Immature natural killer cell (primary cell): ENCODE measurements at regions not wholly inside any gene's neighbourhood (a gene's known extent, or its start where the extent isn't known, plus 50 kb on each side); places are given as distances from the start of the nearest gene placed in this dataset.
"Not testable (repeated sequence)": the region's sequence is repeated elsewhere in the genome, so short reads cannot be mapped to it uniquely, and the experiment has no call there.

Experiments used
- DNase-seq, 3 donors: peaks; one replicate each; pipeline ENCODE4 v3.0.0; 2022; ENCODE audit warnings: mixed read lengths in 1 of 3
- H3K27ac Mint-ChIP-seq, 6 donors: one replicate each; pipeline ENCODE4 v1.8.0; 2020; ENCODE audit warnings: mixed read lengths in 6 of 6, mild to moderate bottlenecking in 5 of 6, inconsistent platforms in 4 of 6, moderate library complexity in 3 of 6
- H3K27me3 Mint-ChIP-seq, 3 donors: one replicate each; pipeline ENCODE4 v1.8.0; 2020 to 2021; ENCODE audit warnings: low read depth in 3 of 3, mild to moderate bottlenecking in 3 of 3, mixed read lengths in 3 of 3, moderate library complexity in 3 of 3, inconsistent platforms in 1 of 3
- H3K36me3 Mint-ChIP-seq, 3 donors: one replicate each; pipeline ENCODE4 v1.8.0; 2020; ENCODE audit warnings: mixed read lengths in 3 of 3, inconsistent platforms in 2 of 3, mild to moderate bottlenecking in 2 of 3
- H3K4me1 Mint-ChIP-seq, 2 donors: one replicate each; pipeline ENCODE4 v1.8.0; 2020; ENCODE audit warnings: inconsistent platforms in 2 of 2, mild to moderate bottlenecking in 2 of 2, mixed read lengths in 2 of 2, moderate library complexity in 1 of 2
- H3K4me3 Mint-ChIP-seq, 5 donors: one replicate each; pipeline ENCODE4 v1.8.0; 2020; ENCODE audit warnings: mild to moderate bottlenecking in 5 of 5, mixed read lengths in 5 of 5, inconsistent platforms in 3 of 5, moderate library complexity in 3 of 5
- H3K9me3 Mint-ChIP-seq, 6 donors: one replicate each; pipeline ENCODE4 v1.8.0; 2020; ENCODE audit warnings: mild to moderate bottlenecking in 6 of 6, mixed read lengths in 6 of 6, inconsistent platforms in 4 of 6, moderate library complexity in 3 of 6

DNA sequence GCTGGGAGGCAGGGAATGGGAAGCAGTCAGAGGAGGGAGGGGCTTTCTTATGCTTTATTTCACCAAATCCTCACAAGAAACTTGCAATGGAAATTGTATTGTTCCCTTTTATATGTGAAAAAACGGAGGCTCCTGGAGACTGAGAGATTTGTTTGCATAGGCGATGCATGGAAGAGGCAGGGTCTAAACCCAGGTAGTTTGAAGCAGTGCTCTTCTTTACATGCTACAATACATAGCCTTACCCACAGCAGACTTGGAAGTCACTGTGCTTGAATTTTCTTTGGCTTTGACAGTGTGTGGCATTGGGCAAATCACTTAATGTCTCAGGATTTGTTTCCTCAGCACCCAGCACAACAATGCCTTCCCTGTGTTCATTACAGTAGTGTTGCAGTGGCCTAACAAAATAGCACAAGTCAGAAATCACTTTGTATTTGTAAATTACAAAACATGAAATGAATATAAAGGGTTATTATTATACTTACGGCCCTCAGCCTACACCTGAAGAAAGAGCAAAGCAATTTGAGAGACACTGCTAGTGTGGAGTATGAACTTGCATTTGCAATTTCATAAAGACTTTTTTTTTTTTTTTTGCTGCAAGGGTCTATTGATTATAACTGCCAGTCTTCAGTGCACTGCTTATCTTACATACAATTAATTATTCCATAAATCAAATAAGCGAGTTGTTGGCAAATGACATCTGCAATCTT, 646.4 kb upstream of the KCNMB2 start:
- Mint-ChIP-seq H3K9me3 (no peaks in the 10 kb centered on the region), H3K4me3 (no peak overlapping the region), H3K27ac (no peak overlapping the region), H3K27me3 (peaks cover 0 to 3% (median 2%) of the 10 kb centered on the region in 3 donors), H3K4me1 (no peaks in the 10 kb centered on the region), H3K36me3 (no peaks in the 10 kb centered on the region)
- no peak for DNase-seq

DNA sequence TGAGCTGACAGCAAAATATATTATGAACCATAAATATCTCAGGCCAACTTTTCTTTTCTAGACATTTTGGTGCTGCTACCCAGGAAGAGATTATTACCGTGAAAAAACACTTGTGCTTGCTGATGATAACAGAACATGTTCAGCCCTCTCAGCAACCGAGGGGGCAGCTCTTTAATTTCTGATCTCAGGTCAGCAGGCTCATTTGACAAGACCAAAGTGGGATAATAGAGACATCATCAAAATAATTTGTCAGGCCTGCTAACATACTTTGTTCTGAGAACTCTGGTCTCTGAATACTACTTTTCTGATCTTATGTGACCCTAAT, 645.9 kb upstream of the KCNMB2 start:
- no peak for DNase-seq
- no peak overlapping the region for H3K27ac Mint-ChIP-seq
- no peaks in the 10 kb centered on the region for H3K36me3 Mint-ChIP-seq
- H3K9me3 Mint-ChIP-seq: no peaks in the 10 kb centered on the region
- H3K27me3 Mint-ChIP-seq: peaks cover 0 to 3% (median 2%) of the 10 kb centered on the region in 3 donors
- H3K4me1 Mint-ChIP-seq: no peaks in the 10 kb centered on the region
- H3K4me3 Mint-ChIP-seq: no peak overlapping the region

DNA sequence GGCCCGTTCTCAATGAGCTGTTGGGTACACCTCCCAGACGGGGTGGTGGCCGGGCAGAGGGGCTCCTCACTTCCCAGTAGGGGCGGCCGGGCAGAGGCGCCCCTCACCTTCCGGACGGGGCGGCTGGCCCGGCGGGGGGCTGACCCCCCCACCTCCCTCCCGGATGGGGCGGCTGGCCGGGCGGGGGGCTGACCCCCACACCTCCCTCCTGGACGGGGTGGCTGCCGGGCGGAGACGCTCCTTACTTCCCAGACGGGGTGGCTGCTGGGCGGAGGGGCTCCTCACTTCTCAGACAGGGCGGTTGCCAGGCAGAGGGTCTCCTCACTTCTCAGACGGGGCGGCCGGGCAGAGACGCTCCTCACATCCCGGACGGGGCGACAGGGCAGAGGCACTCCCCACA, 644.7 kb upstream of the KCNMB2 start:
- H3K9me3 Mint-ChIP-seq, H3K27me3 Mint-ChIP-seq, DNase-seq, H3K27ac Mint-ChIP-seq, H3K36me3 Mint-ChIP-seq, H3K4me1 Mint-ChIP-seq, H3K4me3 Mint-ChIP-seq: not testable (repeated sequence)

DNA sequence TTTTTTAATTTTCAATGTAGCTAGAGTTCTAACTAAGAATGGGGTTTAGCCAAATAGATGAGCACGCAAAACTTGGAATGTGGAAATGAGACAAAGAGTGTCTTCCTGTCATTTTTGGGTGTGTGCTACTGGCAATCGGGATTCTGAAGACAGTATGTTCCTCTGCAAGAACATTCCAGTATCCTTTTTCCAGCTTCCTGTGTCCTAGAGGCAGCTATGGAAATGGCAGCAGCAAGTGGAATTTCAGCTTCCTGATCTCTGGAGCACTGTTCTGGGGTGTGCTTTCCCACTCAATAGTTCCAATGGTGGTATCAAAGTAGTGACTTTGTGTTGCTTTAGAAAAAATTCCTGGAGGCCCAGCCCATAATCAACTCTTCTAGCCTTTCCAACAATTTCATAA, 642.9 kb upstream of the KCNMB2 start:
- Mint-ChIP-seq H3K36me3 (peaks cover 0 to 7% (median 3%) of the 10 kb centered on the region in 3 donors), H3K4me1 (no peaks in the 10 kb centered on the region), H3K4me3 (no peak overlapping the region), H3K27me3 (peaks cover 0 to under 1% (median 0%) of the 10 kb centered on the region in 3 donors), H3K9me3 (peaks cover 0 to 7% (median 2%) of the 10 kb centered on the region in 6 donors), H3K27ac (no peak overlapping the region)
- no peak for DNase-seq

DNA sequence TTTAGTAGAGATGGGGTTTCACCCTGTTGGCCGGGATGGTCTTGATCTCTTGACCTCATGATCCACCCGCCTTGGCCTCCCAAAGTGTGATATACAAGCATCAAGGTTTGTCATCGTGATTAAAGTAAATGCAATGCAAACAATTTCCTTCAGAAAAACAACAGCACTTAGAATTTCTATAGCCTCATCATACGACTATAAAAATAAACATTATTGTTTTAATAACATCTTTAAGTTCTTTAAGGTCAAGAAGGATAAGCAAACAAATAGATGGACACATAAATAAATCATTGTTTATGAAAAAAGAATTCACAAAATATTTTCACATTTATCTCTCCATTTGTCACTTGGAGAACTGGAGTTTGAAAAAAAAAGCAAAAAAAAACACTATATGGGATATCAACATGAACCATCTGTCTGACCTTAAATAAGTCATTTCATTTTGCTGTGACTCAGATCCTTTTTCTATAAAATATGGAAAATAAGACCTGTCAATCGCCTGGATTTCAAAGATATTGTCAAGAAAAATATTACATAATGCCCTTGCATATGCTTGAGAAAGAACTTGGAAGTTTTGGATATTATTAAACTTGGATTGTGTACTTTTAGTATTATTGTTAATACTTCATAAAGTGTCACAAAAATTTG, 642.0 kb upstream of the KCNMB2 start:
- Mint-ChIP-seq H3K4me3 (no peak overlapping the region), H3K4me1 (no peaks in the 10 kb centered on the region), H3K27ac (no peak overlapping the region), H3K36me3 (peaks cover 0 to 7% (median 3%) of the 10 kb centered on the region in 3 donors), H3K9me3 (peaks cover 0 to 9% (median 2%) of the 10 kb centered on the region in 6 donors), H3K27me3 (no peaks in the 10 kb centered on the region)
- no peak for DNase-seq

DNA sequence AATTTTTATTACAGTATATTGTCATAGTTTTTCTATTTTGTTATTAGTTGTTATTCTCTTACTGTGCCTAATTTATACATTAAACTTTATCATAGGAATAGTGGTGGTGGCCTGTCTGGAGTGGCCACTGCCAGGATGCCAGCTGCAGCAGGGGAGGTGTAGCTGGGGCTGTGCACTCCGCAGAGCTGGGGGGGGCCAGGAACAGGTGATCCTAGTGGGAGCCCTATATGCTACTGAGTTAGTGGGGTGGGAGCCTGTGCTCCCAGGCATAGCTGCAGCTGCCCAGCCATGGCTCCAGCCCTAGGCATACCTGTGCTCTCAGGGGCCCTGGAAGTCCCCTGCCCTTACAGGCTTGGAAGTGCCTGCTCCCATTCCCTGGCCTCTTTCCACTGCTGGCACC, 638.1 kb upstream of the KCNMB2 start:
- peaks cover 8 to 16% (median 11%) of the 10 kb centered on the region in 6 donors for H3K9me3 Mint-ChIP-seq
- no peaks in the 10 kb centered on the region for H3K27me3 Mint-ChIP-seq
- peaks cover 5 to 11% (median 9%) of the 10 kb centered on the region in 3 donors for H3K36me3 Mint-ChIP-seq
- no peak overlapping the region for H3K27ac Mint-ChIP-seq
- DNase-seq: no peak
- H3K4me1 Mint-ChIP-seq: no peaks in the 10 kb centered on the region
- no peak overlapping the region for H3K4me3 Mint-ChIP-seq

DNA sequence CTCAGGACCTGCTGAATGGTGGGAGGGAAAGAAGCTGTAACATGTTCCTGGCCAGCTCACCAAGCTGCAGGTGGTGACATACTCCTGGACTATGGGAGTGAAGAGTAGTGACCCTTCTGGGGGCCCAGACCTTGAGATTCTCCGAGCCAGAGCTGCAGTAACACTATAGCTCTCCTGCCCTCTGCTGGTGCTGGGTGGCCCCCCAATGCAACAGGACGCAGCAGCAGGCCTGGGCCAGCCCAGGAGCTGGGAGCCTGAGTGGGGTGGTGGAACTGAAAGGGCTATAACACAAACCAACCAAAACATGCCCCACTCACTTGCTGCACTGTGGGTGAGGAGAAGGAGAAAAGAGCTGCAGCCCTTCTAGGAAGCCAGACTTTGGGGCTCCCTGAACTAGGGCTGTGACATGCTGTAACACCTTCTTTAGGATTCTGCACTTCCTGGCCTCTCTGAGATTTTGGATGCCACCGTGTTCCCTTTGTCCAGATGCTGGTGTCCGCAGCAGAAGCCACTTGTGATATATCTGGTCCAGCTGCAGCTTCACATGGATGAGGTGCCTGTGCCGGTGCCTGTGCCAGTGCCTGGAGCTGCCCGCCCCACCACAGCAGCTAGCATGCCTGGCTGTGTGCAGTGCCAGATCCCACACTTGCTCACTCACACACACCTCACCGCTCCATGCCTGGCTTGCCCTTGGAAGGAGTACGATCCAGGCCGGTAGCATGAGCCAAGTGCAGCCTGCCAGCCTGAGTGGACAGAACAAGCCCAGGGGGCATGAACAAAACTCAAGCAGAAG, 636.8 kb upstream of the KCNMB2 start:
- peaks cover 5 to 11% (median 9%) of the 10 kb centered on the region in 3 donors for H3K36me3 Mint-ChIP-seq
- DNase-seq: no peak
- H3K9me3 Mint-ChIP-seq: peaks cover 8 to 16% (median 11%) of the 10 kb centered on the region in 6 donors
- H3K27ac Mint-ChIP-seq: no peak overlapping the region
- H3K27me3 Mint-ChIP-seq: no peaks in the 10 kb centered on the region
- H3K4me3 Mint-ChIP-seq: no peak overlapping the region
- H3K4me1 Mint-ChIP-seq: no peaks in the 10 kb centered on the region

DNA sequence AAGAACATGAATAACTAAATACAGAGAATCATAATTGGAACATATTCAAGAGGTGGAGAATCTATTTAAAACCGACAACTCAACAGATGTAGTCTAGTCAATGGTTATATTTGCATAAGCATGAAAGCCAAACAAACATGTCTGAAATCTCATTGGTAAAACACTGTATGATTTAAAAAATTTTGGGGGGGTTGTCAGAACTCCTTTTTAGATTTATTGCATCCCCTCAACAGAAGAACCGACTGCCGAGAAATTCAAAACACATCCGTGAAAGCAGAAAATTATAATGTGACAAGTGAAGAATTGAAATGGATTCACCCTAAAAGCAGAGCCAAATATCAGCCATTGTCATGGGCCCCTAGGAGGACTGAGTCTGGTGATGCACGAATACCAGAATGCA, 633.4 kb upstream of the KCNMB2 start:
- H3K27ac Mint-ChIP-seq: no peak overlapping the region
- no peaks in the 10 kb centered on the region for H3K4me1 Mint-ChIP-seq
- H3K36me3 Mint-ChIP-seq: peaks cover 5 to 6% (median 5%) of the 10 kb centered on the region in 3 donors
- H3K27me3 Mint-ChIP-seq: no peaks in the 10 kb centered on the region
- H3K4me3 Mint-ChIP-seq: no peak overlapping the region
- no peak for DNase-seq
- peaks cover 6 to 11% (median 10%) of the 10 kb centered on the region in 6 donors for H3K9me3 Mint-ChIP-seq

DNA sequence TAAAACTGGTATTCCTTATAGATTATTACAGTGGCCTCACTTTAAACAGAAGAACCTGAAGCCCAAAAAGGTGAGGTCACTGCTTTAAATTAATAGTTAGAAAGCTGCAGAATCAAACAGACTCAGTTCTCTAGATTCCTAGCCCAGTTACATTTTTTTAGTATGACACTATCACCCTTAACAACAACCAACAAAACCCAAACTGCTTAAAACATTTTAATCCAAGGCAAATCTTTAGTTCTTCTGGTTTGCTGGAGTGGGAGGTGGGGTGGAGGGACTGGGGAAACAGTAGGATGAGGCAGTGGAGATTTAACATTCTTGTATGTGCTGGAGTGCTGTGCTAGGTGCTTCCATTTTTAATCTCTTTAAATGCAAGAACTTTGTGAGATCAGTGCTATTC, 631.6 kb upstream of the KCNMB2 start:
- no peak overlapping the region for H3K27ac Mint-ChIP-seq
- peaks cover 5 to 6% (median 5%) of the 10 kb centered on the region in 3 donors for H3K36me3 Mint-ChIP-seq
- H3K4me3 Mint-ChIP-seq: no peak overlapping the region
- H3K27me3 Mint-ChIP-seq: no peaks in the 10 kb centered on the region
- no peaks in the 10 kb centered on the region for H3K4me1 Mint-ChIP-seq
- no peak for DNase-seq
- H3K9me3 Mint-ChIP-seq: peaks cover 6 to 10% (median 9%) of the 10 kb centered on the region in 6 donors

DNA sequence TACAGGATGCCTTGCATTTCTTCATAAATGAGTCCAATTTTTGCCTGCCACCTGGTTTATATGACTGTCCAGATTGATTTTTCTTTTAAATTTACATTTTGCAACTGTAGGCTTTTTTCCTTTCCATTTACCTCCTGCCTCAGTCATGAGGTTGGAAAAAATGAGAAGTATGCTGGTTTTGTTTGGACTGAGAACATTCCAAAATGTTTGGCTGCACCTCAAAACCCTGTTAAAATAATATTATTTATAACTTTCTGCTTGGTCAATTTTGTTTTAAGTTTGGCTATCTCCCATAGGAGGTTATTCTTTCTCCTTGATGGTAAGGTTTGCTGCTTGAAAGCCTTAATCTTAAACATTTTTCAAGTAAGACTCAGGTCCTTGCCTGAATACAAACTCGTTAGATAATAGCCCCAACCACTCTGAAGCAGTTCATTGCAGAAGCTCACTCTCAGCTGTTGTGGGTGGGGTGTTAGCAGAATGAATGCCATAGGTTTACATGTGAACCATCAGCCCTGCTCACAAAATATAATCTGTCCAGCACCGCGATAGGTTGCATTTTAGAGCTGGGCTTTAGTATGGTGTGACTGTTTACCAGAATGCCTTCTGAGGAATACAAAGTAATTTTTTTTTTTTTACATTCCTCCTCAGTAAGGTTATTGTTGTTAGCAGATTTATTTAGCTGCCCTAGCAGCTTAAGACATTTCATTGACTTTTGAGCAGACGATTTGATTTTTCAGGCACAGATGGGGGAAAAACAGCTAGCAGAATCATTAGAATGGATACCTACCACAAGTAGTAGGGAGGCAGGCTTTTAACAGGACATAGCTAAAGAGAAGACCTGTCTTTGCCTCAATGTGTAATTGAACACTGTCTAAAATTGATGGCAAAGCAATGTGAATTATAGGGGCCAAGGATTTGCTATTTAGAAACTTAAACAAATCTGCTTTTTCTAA, 630.8 kb upstream of the KCNMB2 start:
- peaks cover under 1 to 2% (median under 1%) of the 10 kb centered on the region in 6 donors for H3K9me3 Mint-ChIP-seq
- H3K27me3 Mint-ChIP-seq: no peaks in the 10 kb centered on the region
- H3K27ac Mint-ChIP-seq: no peak overlapping the region
- no peak overlapping the region for H3K4me3 Mint-ChIP-seq
- no peaks in the 10 kb centered on the region for H3K4me1 Mint-ChIP-seq
- DNase-seq: no peak
- peaks cover under 1% of the 10 kb centered on the region in 3 donors for H3K36me3 Mint-ChIP-seq

DNA sequence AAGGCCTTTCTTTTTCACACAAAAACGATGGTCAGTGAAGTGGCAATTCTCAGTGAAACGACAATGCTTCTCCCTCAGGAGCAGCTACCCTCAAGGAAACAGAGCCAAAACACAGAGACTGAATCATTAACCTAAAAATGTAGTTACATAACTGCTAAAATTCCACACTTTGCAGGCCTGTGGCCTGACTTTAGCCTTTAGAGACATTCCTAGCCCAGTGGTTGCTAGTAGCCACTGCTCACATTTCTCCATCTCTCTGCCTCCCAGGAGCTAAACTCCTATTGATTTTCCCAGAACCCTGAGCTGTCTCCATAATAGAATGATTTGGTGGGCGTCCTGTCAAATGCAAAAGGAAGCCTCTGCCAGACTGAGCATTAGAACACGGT, 630.1 kb upstream of the KCNMB2 start:
- DNase-seq: no peak
- Mint-ChIP-seq H3K9me3 (peaks cover 0 to 1% (median 0%) of the 10 kb centered on the region in 6 donors), H3K36me3 (no peaks in the 10 kb centered on the region), H3K4me3 (no peak overlapping the region), H3K27ac (no peak overlapping the region), H3K4me1 (no peaks in the 10 kb centered on the region), H3K27me3 (peaks cover 0 to 2% (median 2%) of the 10 kb centered on the region in 3 donors)

DNA sequence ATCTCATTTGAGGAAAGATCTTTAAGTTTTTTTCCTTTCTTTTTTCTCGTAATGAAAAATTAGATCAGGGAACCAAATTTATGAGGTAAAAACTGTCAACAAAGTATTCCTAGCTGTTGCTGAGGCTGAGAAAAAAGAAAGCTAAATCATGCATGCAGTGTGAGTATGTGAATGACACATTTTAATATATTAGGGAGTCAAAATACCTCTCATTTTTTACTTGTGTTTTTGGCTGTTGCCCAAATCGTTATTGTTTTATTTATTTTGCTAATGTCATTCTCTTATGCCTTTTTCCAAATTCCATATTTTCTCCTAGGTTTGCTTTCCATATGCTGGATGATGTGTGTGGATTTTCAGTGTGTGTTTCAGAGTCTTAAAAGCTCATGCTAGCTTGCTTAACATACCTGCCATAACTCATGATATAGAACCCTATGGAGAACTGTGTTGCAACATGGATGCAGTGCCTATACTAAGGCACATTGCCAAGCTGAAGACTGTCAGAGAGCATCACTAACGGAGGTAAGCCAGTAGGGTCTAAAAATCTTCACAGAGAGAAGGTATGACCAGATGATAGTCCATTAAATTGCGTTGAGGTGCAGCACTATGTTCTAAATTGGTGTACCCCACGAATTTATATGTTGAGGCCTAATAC, 629.5 kb upstream of the KCNMB2 start:
- Mint-ChIP-seq H3K4me1 (no peaks in the 10 kb centered on the region), H3K27me3 (peaks cover 0 to 2% (median 2%) of the 10 kb centered on the region in 3 donors), H3K36me3 (no peaks in the 10 kb centered on the region), H3K4me3 (no peak overlapping the region), H3K27ac (no peak overlapping the region), H3K9me3 (peaks cover 0 to 3% (median 0%) of the 10 kb centered on the region in 6 donors)
- no peak for DNase-seq

DNA sequence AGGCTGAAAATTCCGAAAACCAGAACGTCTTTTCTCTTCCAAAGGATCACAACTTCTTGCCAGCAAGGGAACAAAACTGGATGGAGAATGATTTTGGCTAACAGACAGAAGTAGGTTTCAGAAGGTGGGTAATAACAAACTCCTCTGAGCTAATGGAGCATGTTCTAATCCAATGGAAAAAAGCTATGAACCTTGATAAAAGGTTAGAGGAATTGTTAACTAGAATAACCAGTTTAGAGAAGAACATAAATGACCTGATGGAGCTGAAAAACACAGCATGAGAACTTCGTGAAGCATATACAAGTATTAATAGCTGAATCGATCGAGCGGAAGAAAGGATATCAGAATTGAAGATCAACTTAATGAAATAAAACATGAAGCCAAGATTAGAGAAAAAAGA, 626.7 kb upstream of the KCNMB2 start:
- not testable (repeated sequence) for H3K27ac Mint-ChIP-seq, H3K4me1 Mint-ChIP-seq, H3K36me3 Mint-ChIP-seq, H3K9me3 Mint-ChIP-seq, H3K27me3 Mint-ChIP-seq, H3K4me3 Mint-ChIP-seq, DNase-seq
